Small intestine (tissue), 7 donors: ENCODE measurements at regions not wholly inside any gene's neighbourhood (a gene's known extent, or its start where the extent isn't known, plus 50 kb on each side); places are given as distances from the start of the nearest gene placed in this dataset.
A peak's percentile ranks its signal among the peaks of the same experiment; 100 is the strongest.

Source experiments
- DNase-seq, 2 donors: peaks; one replicate each; pipeline versions ENCODE4 v3.0.0 to v3.0.0-alpha.2; 2013
- FAIRE-seq: peaks from 2 replicates; lab custom pipeline; 2012; peaks lifted over from hg19 to GRCh38; lab: Jason Lieb, UNC
- H3K27ac ChIP-seq, 3 donors: one replicate each; pipeline ENCODE4 v1.5.1; 2013; ENCODE audit warnings: low read length in 2 of 3, mild to moderate bottlenecking in 2 of 3, control low read depth in 1 of 3, inconsistent platforms in 1 of 3, low read depth in 1 of 3, moderate library complexity in 1 of 3
- H3K27me3 ChIP-seq, 3 donors: one replicate each; pipeline ENCODE4 v1.6.1; 2013; ENCODE audit warnings: low read length in 3 of 3, inconsistent platforms in 1 of 3; ENCODE audit not compliant: control insufficient read depth in 3 of 3, insufficient read depth in 3 of 3
- H3K36me3 ChIP-seq, 3 donors: one replicate each; pipeline ENCODE4 v1.6.1; 2013; ENCODE audit warnings: low read length in 3 of 3, inconsistent platforms in 1 of 3, low read depth in 1 of 3, mild to moderate bottlenecking in 1 of 3, moderate library complexity in 1 of 3; ENCODE audit not compliant: control insufficient read depth in 3 of 3, insufficient read depth in 2 of 3
- H3K4me1 ChIP-seq, 3 donors: one replicate each; pipeline ENCODE4 v1.6.1; 2013; ENCODE audit warnings: low read length in 2 of 3, inconsistent platforms in 1 of 3, low read depth in 1 of 3, mild to moderate bottlenecking in 1 of 3, moderate library complexity in 1 of 3; ENCODE audit not compliant: control insufficient read depth in 3 of 3, insufficient read depth in 2 of 3
- H3K4me3 ChIP-seq, 3 donors: one replicate each; pipeline ENCODE4 v1.5.1; 2013; ENCODE audit warnings: low read length in 3 of 3, control low read depth in 1 of 3, inconsistent platforms in 1 of 3, low read depth in 1 of 3, mild to moderate bottlenecking in 1 of 3, moderate library complexity in 1 of 3
- H3K9me3 ChIP-seq, 2 donors: one replicate each; pipeline ENCODE4 v1.6.1; 2013; ENCODE audit warnings: low read depth in 1 of 2, low read length in 1 of 2; ENCODE audit not compliant: control insufficient read depth in 2 of 2, insufficient read depth in 1 of 2
- WGBS, 3 donors: extraction: QIAGEN DNeasy Blood & Tissue Kit; methylation state at CpG; one replicate each; pipeline ENCODE4 v1.1.7; 2013; 5-methylcytosine and 5-hydroxymethylcytosine counted together
- donor health status: healthy with polysubstance abuse.
- donor health status: control.
- donor health status: control.
- donor health status: Bipolar disorder and iron deficiency.
- donor health status: healthy.

- Histone ChIP-seq H3K27ac (peak overlapping the region in 1 of 3 donors; percentile 2), H3K27me3 (no peaks in the 10 kb centered on the region), H3K4me3 (no peak overlapping the region), H3K4me1 (peaks cover 0 to 45% (median 5%) of the 10 kb centered on the region in 3 donors), H3K36me3 (no peaks in the 10 kb centered on the region), H3K9me3 (peaks cover 0 to 6% of the 10 kb centered on the region in 2 donors)
- WGBS, 3 donors = 56 to 70% (median 65%) methylated on average over 6 of the region's 6 CpGs
- DNase-seq = peak; percentile 52 to 75
- FAIRE-seq = no peak
Observed at GRCh38 chr6:109225946-109226345, 130.6 kb downstream of the CEP57L1 start.

GRCh38 chr6:109224994-109225393, 129.7 kb downstream of the CEP57L1 start:
- Histone ChIP-seq H3K27ac (no peak overlapping the region), H3K9me3 (peaks cover 0 to 6% of the 10 kb centered on the region in 2 donors), H3K27me3 (no peaks in the 10 kb centered on the region), H3K36me3 (no peaks in the 10 kb centered on the region), H3K4me3 (no peak overlapping the region), H3K4me1 (peaks cover 0 to 37% (median 1%) of the 10 kb centered on the region in 3 donors)
- WGBS, 3 donors = 71 to 94% (median 82%) methylated on average over 1 of the region's 1 CpG
- FAIRE-seq (no peak), DNase-seq (no peak)

- Histone ChIP-seq H3K27me3 (no peaks in the 10 kb centered on the region), H3K9me3 (peaks cover 0 to 6% of the 10 kb centered on the region in 2 donors), H3K27ac (no peak overlapping the region), H3K4me1 (peaks cover 0 to 30% (median 0%) of the 10 kb centered on the region in 3 donors), H3K36me3 (no peaks in the 10 kb centered on the region), H3K4me3 (no peak overlapping the region)
- 69 to 82% (median 77%) methylated on average over 4 of the region's 4 CpGs for WGBS, 3 donors
- FAIRE-seq (no peak), DNase-seq (no peak)
Observed at GRCh38 chr6:109224107-109224875, 129.0 kb downstream of the CEP57L1 start.

GRCh38 chr6:109222848-109223247, 127.5 kb downstream of the CEP57L1 start:
- FAIRE-seq (no peak), DNase-seq (no peak)
- H3K27ac ChIP-seq = no peak overlapping the region
- 73 to 92% (median 88%) methylated on average over 3 of the region's 3 CpGs for WGBS, 3 donors
- H3K27me3 ChIP-seq = no peaks in the 10 kb centered on the region
- H3K36me3 ChIP-seq = no peaks in the 10 kb centered on the region
- H3K9me3 ChIP-seq = peaks cover 0 to 6% of the 10 kb centered on the region in 2 donors
- H3K4me1 ChIP-seq = peaks cover 0 to 19% (median 0%) of the 10 kb centered on the region in 3 donors
- H3K4me3 ChIP-seq = no peak overlapping the region

- no peak for DNase-seq
- peaks cover 0 to 6% of the 10 kb centered on the region in 2 donors for H3K9me3 ChIP-seq
- H3K27me3 ChIP-seq = no peaks in the 10 kb centered on the region
- peaks cover 0 to 10% (median 0%) of the 10 kb centered on the region in 3 donors for H3K4me1 ChIP-seq
- no peak overlapping the region for H3K4me3 ChIP-seq
- no peaks in the 10 kb centered on the region for H3K36me3 ChIP-seq
- H3K27ac ChIP-seq = no peak overlapping the region
- FAIRE-seq = no peak
- WGBS, 3 donors = 68 to 86% (median 80%) methylated on average over 1 of the region's 1 CpG
Observed at GRCh38 chr6:109221543-109222195, 126.4 kb downstream of the CEP57L1 start.
